HG02623 (cell line): ENCODE measurements at regions not wholly inside any gene's neighbourhood (a gene's known extent, or its start where the extent isn't known, plus 50 kb on each side); places are given as distances from the start of the nearest gene placed in this dataset.

Source experiments
- ATAC-seq: cut with Tn5 transposase; IDR thresholded peaks from one replicate; pipeline ENCODE4 v1.9.1; 2021; ENCODE audit warnings: moderate library complexity; ENCODE audit not compliant: unreplicated experiment

DNA sequence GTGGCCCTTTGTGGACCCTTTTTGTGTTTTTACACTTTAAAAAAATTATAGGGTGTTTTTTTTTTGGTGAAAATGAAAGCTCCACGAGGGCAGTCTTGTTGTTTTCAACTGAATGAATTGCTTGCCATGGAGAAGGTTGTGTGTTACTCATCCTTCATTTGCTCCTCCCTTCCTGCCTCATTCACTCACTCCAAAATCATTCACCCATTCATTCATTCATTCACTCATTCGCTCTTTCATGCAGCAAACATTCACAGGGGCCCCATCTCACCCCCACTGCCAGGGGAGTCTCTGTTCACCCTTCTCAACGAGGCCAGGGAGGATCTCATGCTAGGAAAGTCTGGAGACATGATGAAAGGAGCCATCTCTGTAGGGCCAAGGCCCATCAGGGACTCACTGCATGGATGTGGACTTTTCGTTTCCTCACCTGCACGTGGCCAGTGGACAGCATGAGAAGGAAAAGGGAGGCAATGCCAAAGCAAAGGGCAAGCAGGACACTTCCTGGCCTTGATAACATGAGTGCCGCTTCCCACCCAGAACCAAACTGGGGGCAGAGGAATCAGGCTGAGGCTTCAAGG is 62.8 kb upstream of the COL13A1 start:
- no peak for ATAC-seq

DNA sequence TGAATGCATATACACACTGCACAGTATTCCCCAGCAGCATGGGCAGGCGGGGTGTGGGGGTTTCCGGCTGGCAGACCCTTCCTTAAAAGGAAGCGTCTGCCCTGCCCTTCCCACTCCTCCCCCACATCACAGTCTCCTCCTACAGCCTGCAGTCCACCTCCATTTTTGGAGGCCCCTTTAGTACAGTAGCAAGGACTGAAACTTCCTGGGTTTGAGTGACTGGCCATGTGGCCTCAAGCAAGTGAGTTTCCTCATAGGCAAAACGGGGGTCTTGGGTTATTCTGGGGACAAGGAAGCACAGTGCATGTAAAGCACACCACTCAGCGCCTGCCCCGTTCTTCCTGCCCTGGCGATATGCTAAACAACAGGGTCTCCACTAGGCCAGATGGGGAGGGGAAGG is 62.1 kb upstream of the COL13A1 start:
- ATAC-seq: no peak

- no peak for ATAC-seq
Measured at GRCh38 chr10:69740126-69740525, 61.6 kb upstream of the COL13A1 start.

GRCh38 chr10:69741252-69741651 is 60.5 kb upstream of the COL13A1 start:
- ATAC-seq: no peak

GRCh38 chr10:69741671-69742355 is 59.9 kb upstream of the COL13A1 start:
- ATAC-seq: no peak

GRCh38 chr10:69742356-69742695 is 59.4 kb upstream of the COL13A1 start:
- no peak for ATAC-seq

GRCh38 chr10:69742928-69743602 is 58.6 kb upstream of the COL13A1 start:
- ATAC-seq: no peak

DNA sequence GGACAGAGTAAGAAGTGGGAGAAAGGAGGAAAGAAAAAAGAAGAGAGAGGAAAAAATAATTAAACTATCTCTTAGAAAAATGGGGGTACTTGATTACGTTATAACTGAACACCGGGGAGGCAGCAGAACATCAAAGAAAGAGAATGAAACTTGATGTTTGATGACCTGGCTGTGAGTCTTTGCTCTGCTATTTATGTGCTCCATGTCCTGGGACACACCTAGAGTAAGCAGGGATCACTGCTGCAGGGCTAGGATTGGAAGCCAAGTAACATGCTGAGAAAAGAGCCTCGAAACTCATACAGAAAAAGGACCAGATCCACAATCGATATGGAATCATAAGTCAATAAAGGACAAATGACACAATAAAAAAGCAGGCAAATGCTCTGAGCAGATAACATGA is 56.7 kb upstream of the COL13A1 start:
- ATAC-seq: no peak

GRCh38 chr10:69745698-69746097 is 56.0 kb upstream of the COL13A1 start:
- peak; percentile 58 for ATAC-seq

GRCh38 chr10:69747179-69747578 is 54.5 kb upstream of the COL13A1 start:
- ATAC-seq: no peak

GRCh38 chr10:69748621-69749020 is 53.1 kb upstream of the COL13A1 start:
- no peak for ATAC-seq

DNA sequence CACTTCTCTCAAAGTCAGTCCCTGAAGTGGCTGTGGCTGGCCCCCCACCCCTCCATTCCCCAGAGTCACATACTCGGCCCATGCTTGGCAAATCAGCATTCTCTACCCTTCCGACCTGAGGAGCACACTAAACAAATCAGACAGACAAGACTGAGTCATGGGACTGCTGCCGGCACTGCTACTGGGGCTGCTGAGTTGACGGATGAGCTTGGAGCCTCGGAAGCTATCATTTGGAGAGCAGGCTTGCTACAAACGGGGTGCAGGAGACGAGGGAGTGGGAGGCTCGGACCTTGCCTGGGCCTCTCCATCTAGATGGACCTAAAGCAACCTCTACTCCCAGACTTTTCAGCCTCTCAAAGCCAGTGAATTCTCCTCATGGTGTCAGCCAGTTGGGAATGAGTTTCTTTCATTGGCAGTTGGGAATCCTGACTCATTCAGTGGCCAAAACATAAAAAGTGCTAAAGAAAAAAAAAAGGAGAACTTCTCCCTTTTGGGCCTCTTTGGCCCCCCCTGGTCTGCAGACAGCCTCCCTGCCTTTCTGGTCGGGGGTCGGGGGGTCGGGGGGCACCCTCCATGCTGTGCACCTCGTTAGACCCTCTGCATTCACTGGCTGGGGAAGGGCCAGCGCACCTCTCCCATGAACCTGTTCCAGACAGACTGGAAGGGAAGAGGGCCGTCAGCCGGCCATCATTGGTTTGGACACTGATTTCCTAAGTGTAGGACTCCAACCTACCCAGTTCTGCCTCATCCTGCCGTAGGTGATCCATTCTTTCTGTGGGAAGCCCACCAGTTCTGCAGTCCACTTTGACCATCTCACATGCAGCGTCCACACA is 52.3 kb upstream of the COL13A1 start:
- no peak for ATAC-seq

GRCh38 chr10:69750011-69750373 is 51.7 kb upstream of the COL13A1 start:
- no peak for ATAC-seq

DNA sequence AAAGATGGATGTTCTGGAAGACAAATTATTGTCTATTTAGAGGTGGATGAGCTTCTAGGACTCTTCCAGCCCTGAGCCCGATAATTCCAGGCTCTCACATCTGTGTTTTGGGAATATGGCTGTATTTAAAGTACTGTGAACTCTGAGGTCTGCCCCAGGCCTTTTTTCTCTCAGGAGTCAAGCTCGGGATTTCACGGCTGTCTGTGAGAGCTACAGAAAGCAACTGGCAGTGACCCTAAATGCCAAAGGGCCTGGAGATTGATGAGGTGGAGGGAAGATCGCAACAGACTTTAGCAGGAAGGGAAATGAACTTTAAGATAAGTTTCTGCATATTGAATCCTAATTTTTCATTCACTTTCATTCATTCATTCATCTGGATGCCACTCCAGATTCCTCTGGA is 51.0 kb upstream of the COL13A1 start:
- ATAC-seq: no peak

DNA sequence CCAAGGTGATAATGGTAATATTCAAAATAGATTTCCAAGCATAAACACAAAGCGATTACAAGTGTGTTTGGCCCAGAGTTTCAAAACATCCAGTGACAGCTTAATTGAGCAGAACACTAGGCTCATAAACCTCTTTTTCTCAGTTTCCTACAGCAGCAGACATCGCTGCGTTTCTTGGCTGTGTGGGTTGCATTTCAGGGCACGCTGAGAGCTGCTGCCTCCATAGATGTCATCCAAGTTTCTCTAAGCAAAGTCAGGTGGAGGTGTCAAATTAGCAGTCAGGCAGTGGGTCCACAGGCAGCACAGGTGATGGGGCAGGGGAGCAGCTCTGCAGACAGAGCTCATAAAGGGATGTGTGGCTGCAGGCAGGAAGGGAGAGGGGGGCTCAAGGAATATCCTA is 50.5 kb upstream of the COL13A1 start:
- ATAC-seq: no peak
